Mammary epithelial cell (primary cell): ENCODE measurements at regions not wholly inside any gene's neighbourhood (a gene's known extent, or its start where the extent isn't known, plus 50 kb on each side); places are given as distances from the start of the nearest gene placed in this dataset.

ENCODE experiments used
- CTCF ChIP-seq, 2 donors: IDR thresholded peaks in 1 of 2; conservative IDR thresholded peaks in 1 of 2; 2 replicates each; pipeline ENCODE4 v1.5.1; 2011 to 2012; ENCODE audit warnings: inconsistent platforms in 2 of 2, low read length in 2 of 2, mild to moderate bottlenecking in 2 of 2, control low read depth in 1 of 2, low read depth in 1 of 2; ENCODE audit not compliant: insufficient read depth in 1 of 2; ENCODE audit errors: extremely low read depth in 1 of 2
- EZH2 ChIP-seq: IDR thresholded peaks from 2 replicates; pipeline ENCODE4 v1.6.1; 2012; ENCODE audit warnings: low read length, inconsistent platforms, borderline replicate concordance

DNA sequence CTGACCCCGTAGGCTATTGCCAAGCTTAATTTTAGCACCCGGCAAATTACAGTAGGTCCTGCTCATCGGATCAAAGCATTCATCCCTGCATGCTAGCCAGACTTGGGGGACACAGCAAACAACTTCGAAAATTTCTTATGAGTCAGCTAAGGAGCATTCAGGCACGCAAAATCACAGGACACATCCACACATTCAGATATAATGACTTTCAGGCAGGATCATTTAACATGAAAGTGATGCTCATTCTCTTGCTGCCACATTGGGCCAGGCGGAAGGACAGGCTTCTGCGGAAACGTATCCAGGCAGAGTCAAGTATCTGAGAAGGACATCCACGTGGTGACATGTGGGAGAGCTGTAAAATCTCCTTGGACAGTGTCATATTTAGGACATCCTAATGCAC lies 474.0 kb upstream of the NRP1 start:
- TF ChIP-seq EZH2: no peak
- no peak for TF ChIP-seq CTCF (conservative IDR thresholded peaks at IDR 0.05 in 1 of 2, IDR thresholded peaks at IDR 0.05 in 1 of 2; ENCODE audit: extremely low read depth in 1 of 2, insufficient read depth in 1 of 2, low read depth in 1 of 2, low read length in 2 of 2)
